NCI-H1092 treated with DMSO at 0.1 percent for 48 hours (cell line): ENCODE measurements at regions not wholly inside any gene's neighbourhood (a gene's known extent, or its start where the extent isn't known, plus 50 kb on each side); places are given as distances from the start of the nearest gene placed in this dataset.
"Not testable (repeated sequence)": the region's sequence is repeated elsewhere in the genome, so short reads cannot be mapped to it uniquely, and the experiment has no call there.

Experiments
- DNase-seq: peaks from one replicate; lab custom pipeline; 2025; lab: John Stamatoyannopoulos, UW

DNA sequence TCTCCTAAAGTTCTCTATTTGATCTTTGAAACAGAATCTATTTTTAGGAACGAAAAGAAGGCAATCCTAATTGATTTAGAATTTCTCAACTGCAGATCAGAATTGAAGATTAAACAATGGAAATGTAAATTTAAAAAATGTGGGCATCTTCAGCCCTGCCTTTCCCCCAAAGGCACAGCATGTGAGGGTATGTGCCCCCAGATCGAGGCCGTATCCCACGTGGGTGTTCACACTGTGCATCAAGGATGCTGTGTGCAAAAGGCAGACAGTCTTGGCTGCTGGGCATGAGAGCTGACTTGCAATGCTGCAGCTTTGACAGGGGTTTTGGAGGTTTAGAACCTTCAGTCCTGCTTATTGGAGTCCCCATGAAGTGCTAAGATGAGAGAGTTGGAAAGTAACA, 346.3 kb downstream of the VRK1 start:
- DNase-seq: no peak

DNA sequence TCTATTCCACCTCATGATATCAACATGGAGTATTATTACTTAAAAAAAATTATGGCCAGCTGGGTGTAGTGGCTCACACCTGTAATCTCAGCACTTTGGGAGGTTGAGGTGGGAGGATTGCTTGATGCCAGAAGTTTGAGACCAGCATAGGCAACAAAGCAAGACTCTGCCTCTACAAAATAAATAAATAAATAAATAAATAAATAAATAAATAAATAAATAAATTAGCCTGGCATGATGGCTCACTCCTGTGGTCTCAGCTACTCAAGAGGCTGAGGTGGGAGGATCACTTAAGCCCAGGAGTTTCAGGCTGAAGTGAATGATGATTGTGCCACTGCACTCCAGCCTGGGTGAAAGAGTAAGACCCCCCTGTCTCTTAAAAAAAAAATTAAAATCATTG, 350.8 kb downstream of the VRK1 start:
- not testable (repeated sequence) for DNase-seq

DNA sequence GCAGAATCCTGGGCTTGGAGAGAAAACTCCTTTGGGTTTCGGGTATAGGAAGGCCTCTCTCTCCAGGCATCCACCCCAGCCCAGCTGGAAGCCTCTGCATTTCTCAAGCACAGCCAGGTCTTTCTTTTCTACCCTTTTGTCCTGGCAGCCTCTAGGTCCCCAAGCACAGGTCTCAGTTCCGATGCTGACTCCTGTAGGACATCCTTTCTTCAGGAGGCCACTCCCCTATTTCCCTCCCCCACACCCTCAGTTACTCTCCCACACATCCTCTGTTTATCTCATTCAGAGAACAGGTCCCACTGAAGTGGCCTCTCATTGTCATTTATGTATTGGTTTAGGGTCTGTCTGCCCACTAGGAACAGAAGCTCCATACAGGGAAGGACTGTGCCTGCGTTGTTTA, 352.6 kb downstream of the VRK1 start:
- DNase-seq: no peak

DNA sequence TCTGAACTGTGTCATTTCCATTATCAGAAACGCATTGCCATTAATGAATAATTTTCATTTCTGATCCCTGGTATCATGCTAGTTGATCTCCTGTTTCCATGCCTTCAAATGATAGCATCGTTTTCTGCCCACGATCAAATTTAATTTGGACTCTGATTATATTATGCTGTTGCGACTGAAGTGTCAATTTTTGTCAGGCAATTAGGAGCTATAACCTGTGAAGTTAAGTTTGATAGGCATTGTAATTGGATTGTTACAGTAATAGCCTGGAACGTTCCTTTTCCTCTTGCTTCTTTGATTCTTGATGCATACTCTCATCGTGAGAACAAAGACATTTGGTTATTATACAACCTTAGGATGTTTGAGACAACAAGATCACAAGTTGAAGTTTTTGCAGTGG, 356.3 kb downstream of the VRK1 start:
- DNase-seq: no peak

DNA sequence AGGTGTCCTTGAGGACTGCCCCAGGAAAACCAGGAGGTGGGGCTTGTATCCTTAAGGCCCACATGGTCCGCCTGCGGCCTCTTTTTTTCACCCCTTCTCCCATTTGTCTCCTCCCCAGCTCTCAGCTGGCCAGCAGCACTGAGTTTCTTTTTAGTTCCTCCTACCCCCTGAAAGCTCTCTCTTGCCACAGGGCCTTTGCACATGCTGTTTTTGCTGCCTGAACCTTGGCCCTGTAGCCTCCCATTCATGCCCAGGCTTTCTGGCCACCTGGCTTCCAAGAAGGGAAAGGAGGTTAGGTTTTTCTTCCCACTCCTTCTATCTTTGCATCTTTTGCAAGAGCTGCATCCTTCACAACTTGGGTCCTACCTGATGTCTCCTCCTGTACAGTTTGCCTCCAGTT, 358.1 kb downstream of the VRK1 start:
- no peak for DNase-seq

DNA sequence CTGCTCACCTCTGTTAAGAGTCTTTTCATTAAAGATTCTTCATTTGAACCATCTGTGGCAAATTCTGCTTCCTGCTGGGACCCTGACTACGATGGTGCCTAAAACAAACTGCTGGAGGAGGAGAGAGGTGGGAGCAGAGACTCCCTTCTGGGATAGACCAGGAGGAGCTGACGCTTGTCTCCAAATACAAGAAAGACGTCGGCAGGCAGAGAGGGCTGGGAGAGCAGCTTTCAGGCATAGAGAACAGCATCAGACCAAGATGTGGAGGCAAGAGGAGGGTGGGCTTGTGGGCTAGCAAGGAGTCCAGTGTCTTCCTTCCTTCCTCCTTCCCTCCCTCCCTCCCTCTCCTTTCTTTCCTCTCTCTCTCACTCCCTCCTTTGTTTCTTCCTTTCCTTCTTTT, 358.6 kb downstream of the VRK1 start:
- no peak for DNase-seq

DNA sequence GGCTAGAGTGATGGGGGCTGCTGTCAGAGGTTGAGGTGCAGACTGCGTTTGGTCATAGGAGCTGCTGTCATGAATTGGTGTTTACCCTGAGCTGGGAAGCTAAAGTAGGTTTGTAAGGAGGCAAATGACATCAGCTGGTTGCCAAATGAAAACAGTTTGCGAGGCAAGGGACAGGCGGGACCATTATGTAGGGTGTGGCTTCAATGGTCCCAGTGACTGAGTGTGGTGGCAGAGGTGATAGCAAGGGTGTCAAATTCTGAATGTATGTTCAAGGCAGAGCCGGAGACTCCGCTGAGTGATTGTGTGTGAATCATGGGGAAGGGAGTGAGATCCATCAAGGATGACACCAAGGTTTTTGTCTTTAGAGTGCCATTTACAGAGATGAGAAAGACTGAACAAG, 359.5 kb downstream of the VRK1 start:
- no peak for DNase-seq

DNA sequence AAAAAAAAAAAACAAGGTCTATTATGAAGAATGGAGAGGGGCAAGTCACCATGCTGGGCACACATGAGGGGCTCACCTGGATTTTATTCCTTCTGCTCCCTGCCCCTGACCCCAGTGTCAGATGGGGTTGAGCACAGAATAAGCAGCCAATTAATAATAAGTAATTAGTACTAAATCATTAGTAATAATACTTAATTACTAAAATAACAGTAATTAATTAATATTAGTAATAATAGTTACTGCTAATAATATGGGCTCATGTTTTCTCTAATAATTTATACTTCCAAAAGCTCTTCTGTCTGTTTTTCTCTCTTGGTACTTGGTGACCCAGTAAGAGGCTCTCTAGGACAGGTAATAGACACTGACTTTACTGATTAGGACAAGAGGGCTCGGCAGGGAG, 360.9 kb downstream of the VRK1 start:
- no peak for DNase-seq

DNA sequence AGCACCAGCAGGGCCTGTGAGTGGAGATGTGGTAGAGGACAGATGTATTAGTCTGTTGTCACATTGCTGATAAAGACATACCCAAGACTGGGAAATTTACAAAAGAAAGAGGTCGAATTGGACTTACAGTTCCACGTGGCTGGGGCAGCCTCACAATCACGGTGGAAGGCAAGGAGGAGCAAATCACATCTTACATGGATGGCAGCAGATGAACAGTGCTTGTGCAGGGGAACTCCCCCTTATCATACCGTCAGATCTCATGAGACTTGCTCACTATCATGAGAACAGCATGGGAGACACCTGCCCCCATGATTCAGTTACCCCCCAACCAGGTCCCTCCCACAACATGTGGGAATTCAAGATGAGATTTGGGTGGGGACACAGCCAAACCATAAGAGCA, 361.9 kb downstream of the VRK1 start:
- no peak for DNase-seq

DNA sequence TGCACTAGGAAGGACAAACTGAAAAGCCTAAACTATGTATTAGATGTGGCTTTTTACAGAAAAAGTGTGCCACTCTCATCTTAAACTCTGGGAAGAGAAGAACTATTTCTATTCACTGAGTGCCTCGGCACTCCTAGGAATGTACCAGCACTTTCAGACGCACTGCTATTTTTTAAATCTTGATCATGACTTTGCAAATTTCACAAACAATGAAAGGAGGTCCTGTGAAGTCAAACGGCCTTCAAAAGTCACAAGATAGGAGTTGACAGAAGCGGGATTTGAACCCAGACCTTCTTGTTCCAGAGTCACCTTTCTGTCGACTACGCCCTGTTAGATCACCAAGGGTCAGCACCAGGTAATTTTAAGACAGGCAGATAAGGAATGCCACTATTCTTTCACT, 365.4 kb downstream of the VRK1 start:
- DNase-seq: no peak

DNA sequence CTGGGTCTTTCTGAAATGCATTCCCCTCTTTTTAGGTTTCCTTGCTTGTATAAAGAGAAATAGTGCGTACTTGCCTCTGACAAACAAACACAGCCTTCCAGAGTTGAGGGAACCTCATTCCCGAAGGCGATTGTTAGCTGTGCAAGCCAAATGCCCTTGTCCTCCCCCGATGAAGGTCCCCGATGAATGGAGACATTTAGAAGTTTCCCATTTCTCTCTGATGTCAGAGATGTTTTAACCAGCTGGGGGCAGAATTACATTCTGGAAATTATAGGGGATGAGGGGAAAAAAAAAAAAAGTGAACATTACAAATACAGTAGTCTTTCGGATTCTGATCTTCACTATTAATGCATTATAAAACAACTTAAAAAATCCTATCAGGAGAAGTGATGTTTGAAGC, 366.8 kb downstream of the VRK1 start:
- DNase-seq: no peak

DNA sequence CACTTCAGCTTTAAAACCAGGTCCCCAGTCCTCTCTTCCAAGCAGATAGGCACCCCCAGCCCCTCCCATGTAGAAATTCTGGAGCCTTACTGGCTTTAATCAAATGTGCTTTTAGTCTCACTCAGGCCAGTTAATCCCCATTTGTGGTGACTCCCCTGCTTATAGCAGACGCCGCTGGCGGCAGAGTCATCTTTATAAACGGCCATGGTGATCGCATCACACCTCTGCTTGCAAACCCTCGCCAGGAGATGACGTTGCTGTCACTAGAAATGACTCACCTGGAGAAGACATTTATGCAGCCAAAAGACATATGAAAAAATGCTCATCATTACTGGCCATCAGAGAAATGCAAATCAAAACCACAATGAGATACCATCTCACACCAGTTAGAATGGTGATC, 369.3 kb downstream of the VRK1 start:
- DNase-seq: no peak

DNA sequence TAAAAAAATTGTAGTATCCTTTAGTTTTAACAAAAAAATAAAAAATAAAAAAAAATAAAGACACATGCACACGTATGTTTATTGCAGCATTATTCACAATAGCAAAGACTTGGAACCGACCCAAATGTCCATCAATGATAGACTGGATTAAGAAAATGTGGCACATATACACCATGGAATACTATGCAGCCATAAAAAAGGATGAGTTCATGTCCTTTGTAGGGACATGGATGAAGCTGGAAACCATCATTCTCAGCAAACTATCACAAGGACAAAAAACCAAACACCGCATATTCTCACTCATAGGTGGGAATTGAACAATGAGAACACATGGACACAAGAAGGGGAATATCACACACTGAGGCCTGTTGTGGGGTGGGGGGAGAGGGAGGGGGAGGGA, 370.4 kb downstream of the VRK1 start:
- not testable (repeated sequence) for DNase-seq

DNA sequence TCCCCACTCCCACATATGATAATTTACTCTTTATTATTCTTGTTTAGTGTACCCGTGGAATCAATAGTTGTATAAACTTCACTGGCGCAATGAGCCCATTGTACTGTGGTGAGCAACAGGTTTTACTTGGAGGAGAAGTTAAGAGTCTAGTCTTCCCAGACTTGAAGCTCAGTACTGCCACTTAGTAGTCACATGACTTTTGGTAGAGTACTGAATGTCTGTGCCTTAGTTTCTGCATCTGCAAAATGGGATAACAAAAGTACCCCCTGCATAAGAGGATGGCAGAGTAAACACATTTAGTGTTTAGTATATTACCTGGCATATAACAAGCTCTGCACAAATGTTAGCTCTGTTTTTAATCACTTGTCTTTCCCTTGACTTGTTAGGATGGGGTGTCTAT, 375.5 kb downstream of the VRK1 start:
- DNase-seq: no peak

DNA sequence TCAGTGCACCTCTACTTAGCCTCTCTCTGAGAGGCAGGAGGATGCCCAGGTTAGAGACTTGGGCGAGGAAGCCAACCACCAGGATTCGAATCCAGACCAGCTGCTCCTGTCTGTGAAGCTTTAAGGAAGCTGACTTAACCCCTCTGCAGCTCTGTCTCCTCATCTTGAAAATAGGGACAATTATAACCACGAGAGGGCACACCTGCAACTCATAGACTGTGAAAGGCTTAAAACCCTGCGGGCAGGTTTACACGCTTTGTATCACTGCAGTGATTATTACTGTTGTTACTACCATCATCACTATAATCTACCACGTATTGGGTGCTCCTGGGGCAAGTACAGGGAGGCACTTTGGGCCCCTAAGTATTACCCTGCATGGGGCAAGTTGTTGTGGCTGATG, 379.8 kb downstream of the VRK1 start:
- peak; percentile 36 for DNase-seq

DNA sequence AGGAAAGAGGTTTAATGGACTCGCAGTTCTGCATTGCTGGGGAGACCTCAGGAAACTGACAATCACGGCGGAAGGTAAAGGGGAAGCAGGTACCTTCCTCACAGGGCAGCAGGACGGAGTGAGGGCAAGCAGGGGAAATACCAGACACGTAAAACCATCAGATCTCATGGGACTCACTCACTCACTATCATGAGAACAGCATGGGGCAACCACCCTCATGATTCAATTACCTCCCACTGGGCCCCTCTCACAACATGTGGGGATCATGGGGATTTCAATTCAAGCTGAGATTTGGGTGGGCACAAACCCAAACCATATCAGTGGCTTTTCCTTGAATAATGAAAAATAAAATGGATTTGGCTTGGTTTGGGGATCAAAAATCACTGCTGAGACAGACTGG, 380.5 kb downstream of the VRK1 start:
- no peak for DNase-seq

DNA sequence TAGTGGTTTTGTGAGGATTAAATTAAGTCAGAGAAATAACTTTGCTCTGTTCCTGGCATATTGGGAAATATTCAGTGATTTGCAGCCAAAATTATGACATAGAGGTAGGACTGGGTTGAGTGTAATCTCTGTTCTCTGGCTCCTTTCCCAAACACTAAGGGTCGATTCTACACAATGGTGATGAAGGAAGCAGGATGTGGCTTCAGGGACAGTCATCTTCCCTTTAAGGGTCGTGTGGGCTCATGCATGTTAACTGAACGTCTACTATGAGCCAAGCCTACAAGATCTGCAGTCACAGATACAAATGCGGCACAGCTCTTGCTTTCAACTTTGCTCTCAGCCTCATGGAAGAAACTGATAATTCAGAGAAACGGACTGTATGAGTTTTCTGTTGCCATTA, 381.6 kb downstream of the VRK1 start:
- no peak for DNase-seq

DNA sequence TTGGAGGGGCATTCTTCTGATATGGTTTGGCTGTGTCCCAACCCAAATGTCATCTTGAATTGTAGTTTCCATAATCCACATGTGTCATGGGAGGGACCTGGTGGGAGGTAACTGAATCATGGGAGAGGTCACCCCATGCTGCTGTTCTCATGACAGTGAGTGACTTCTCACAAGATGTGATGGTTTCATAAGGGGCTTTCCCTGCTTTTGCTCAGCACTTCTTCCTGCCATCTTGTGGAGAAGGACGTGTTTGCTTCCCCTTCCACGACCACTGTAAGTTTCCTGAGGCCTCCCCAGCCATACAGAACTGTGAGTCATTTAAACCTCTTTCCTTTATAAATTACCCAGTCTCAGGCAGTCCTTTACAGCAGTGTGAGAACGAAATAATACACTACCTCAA, 382.4 kb downstream of the VRK1 start:
- DNase-seq: no peak

DNA sequence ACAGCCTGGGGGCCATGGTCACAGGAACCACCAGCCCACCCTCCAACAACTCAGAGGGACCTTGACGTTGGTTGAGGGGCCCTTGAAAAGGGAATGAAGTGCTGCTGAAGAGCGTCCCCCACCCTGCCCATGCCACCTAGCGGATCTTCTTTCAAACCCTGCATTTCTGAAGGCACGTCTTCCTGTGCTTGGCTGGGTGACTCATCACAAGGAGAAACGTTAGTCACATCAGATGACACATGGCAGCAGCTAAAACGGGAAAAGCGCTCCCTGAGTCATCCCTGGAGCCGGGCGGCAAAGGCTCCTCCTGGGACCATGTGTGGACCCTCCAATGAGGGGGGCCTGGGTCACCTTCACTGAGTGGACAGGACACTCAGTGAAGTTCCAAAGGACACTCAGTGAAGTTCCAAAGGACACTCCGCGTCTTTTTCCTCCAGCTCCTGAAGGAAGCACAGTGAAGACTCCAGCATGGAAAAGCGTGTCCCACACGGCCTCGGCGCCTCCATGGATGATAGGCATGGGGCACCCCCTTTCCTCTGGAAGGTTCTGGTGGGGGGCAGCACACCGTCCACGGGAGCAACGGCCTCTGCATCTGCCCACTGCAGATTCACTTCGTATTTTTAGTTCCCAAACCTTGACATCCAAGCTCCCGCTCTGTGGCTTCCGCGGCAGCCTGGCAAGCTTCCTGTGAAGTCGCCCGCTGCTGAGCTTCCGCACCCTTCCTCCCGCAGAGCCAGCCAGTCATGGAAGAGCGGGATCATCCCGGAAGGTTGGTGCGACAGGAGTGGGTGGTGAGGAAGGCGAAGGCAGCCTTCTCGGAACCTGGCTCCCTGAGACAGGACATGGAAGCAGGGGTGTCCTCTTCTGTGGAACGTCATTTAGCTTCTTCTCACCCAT, 383.4 kb downstream of the VRK1 start:
- no peak for DNase-seq

DNA sequence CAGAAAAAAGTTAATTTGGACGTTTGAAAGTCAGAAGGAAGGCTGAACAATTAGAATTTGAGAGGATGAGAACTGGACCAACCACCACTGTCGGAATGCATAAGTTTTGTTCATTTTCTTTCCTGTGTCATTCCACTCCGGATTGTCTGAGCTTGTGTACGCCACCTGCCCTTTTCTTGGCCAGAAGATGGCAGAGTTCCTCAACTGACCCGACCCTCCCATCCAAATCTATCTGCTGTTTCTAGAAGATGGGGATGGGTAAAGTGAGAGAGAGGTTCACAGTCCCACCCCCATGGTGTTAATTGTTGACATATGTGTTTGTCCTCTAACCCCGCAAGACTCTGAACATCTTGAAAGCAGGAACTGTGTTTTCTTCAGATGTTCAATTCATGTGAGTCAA, 388.0 kb downstream of the VRK1 start:
- peak; percentile 29 for DNase-seq

DNA sequence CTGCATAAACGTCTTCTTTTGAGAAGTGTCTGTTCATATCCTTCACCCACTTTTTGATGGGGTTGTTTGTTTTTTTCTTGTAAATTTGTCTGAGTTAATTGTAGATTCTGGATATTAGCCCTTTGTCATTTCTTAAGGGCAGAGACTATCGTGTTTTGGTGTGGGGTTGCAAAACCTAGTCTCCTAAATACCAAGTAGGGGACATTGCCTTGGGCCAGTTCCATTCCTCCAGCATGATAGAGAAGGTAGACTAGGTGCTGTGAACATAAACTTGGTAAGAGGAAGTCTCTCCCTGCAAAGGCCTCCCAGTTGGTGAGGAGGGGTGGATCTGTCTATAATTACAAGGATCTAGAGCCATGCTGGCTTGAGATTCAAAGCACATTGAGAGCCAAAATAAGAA, 390.7 kb downstream of the VRK1 start:
- DNase-seq: no peak

DNA sequence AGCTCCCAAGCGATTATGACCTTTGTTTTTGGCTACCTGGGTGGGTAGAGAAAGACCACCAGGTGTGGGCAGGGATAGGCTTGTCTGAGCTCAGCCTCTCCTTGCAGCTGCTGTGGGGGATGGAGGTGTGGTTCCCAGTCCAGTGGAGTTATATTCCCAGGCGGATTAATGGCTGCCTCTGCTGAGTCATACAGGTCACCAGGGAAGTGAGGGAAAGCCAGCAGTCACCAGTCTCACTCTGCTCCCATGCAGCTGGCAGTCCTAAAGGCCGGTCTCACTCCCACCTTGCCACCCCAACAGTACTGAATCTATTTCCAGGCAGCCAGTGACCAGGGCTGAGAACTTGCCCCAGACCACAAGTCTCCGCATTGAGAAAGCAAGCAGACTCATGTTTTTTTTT, 399.2 kb downstream of the VRK1 start:
- no peak for DNase-seq

DNA sequence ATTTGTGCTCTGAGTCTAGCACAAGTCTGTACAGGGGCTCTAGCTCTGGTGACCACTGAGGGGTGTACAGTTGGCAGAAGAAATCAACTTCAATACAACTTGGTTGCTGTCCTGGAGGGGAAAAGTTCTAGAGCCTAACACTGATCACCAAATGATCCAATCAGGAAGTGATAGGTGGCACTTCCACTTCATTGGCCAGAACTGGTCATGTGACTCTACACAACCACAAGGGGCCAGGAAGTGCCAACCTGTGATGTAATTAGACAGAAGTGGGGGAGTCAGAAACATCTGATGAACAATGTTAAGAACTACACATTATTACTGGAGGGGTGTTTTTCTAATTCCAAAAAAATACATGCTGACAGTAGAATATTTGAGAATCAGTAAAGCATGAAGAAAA, 401.6 kb downstream of the VRK1 start:
- no peak for DNase-seq

DNA sequence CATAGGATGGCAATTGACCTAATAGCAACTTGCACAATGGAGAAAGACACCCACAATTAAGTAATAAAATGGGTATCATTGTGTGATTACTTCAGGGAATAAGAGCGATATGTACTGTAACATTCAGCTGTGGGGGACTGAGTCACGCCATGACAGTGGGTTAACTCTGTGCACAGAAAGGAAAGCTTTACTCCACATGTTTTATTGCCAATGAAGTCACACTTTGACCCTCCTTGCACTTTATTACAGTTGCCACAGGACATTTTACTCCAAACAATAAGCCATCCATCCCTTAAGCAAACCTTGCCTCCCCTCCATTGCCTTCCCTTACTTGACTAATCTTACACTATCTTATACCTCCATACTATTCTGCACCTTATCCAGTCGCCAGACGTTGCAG, 403.1 kb downstream of the VRK1 start:
- DNase-seq: no peak
